ENCODE measurements at regions not wholly inside any gene's neighbourhood (a gene's known extent, or its start where the extent isn't known, plus 50 kb on each side); places are given as distances from the start of the nearest gene placed in this dataset.

- TF ChIP-seq CTCF (conservative IDR thresholded peaks at IDR 0.05; ENCODE audit: low read depth, low read length) (no peak), POLR2A (IDR thresholded peaks at IDR 0.05; ENCODE audit: low read depth, low read length) (no peak), USF2 (IDR thresholded peaks at IDR 0.05; ENCODE audit: low read depth, low read length) (no peak), RAD21 (IDR thresholded peaks at IDR 0.05; ENCODE audit: low read length) (no peak), CEBPB (IDR thresholded peaks at IDR 0.05; ENCODE audit: low read depth, low read length) (no peak), RCOR1 (IDR thresholded peaks at IDR 0.05; ENCODE audit: insufficient replicate concordance, low read length) (no peak), RFX5 (IDR thresholded peaks at IDR 0.05; ENCODE audit: low read depth, low read length) (no peak), FOS (IDR thresholded peaks at IDR 0.05; ENCODE audit: low read depth, low read length) (no peak), SMC3 (IDR thresholded peaks at IDR 0.05; ENCODE audit: low read depth, low read length) (no peak), ELK1 (IDR thresholded peaks at IDR 0.05; ENCODE audit: borderline replicate concordance, low read depth, low read length) (no peak), NFE2L2 (IDR thresholded peaks at IDR 0.05; ENCODE audit: low read depth, low read length) (no peak), MAFK (IDR thresholded peaks at IDR 0.05; ENCODE audit: low read depth, low read length) (no peak), MAZ (IDR thresholded peaks at IDR 0.05; ENCODE audit: borderline replicate concordance, low read depth, low read length) (no peak), BHLHE40 (IDR thresholded peaks at IDR 0.05; ENCODE audit: low read depth, low read length) (no peak)
These were observed 145.1 kb upstream of the TRPC7 start for GRCh38 chr5:136510481-136510880.

All from IMR-90 (cell line).